ENCODE measurements at regions not wholly inside any gene's neighbourhood (a gene's known extent, or its start where the extent isn't known, plus 50 kb on each side); places are given as distances from the start of the nearest gene placed in this dataset.

- no peak overlapping the region for H3K27ac ChIP-seq (ENCODE audit: low read length)
- 0 out of 2 replicates have a peak, but pooled peaks cover 5% of the 10 kb centered on the region for H3K9me3 ChIP-seq (ENCODE audit: control insufficient read depth, insufficient read depth, low read depth, low read length)
- BruUV-seq (replicated peaks): no TSS peak
- POLR2A ChIA-PET: no interaction called here
- no peaks in the 10 kb centered on the region for H3K4me1 ChIP-seq (ENCODE audit: control insufficient read depth, insufficient read depth, low read length)
- H3K27me3 ChIP-seq (ENCODE audit: control insufficient read depth, insufficient read depth, low read length): no peaks in the 10 kb centered on the region
- CTCF ChIA-PET: no interaction called here
- no peak for DNase-seq (ENCODE audit: low read depth, low spot score)
- no peak for TF ChIP-seq POLR2AphosphoS5 (IDR thresholded peaks at IDR 0.05; ENCODE audit: low read depth, low read length)
- TF ChIP-seq REST (IDR thresholded peaks at IDR 0.05; ENCODE audit: insufficient read depth in 1 of 2, low read depth in 2 of 2, low read length in 1 of 2): no peak
- no peak for TF ChIP-seq TCF7L2 (IDR thresholded peaks at IDR 0.05; ENCODE audit: low read depth, low read length)
- TF ChIP-seq CTCF (IDR thresholded peaks at IDR 0.05): no peak
- TF ChIP-seq SIN3A (IDR thresholded peaks at IDR 0.05; ENCODE audit: borderline replicate concordance, insufficient read depth, low read depth, low read length): no peak
- intact Hi-C loops (cut with micrococcal nuclease; ENCODE audit: unreplicated experiment): no loop called here
- H3K4me3 ChIP-seq (ENCODE audit: low read depth in 2 of 2, low read length in 2 of 2): no peak overlapping the region
- ATAC-seq: no peak
- no peaks in the 10 kb centered on the region for H3K36me3 ChIP-seq (ENCODE audit: control insufficient read depth, insufficient read depth, low read length)
- in situ Hi-C loops (cut with HindIII; ENCODE audit: low pct_unique_long_range_greater_than_20kb, low sequenced_read_pairs): no loop called here
Measured at GRCh38 chr1:104028416-104029035, 278.8 kb downstream of the AMY1C start.

GRCh38 chr1:104029456-104029970 is 279.8 kb downstream of the AMY1C start:
- Histone ChIP-seq H3K36me3 (ENCODE audit: control insufficient read depth, insufficient read depth, low read length) (no peaks in the 10 kb centered on the region), H3K27ac (ENCODE audit: low read length) (no peak overlapping the region), H3K9me3 (ENCODE audit: control insufficient read depth, insufficient read depth, low read depth, low read length) (0 out of 2 replicates have a peak, but pooled peaks cover 5% of the 10 kb centered on the region), H3K27me3 (ENCODE audit: control insufficient read depth, insufficient read depth, low read length) (no peaks in the 10 kb centered on the region), H3K4me3 (ENCODE audit: low read depth in 2 of 2, low read length in 2 of 2) (no peak overlapping the region), H3K4me1 (ENCODE audit: control insufficient read depth, insufficient read depth, low read length) (no peaks in the 10 kb centered on the region)
- TF ChIP-seq POLR2AphosphoS5 (IDR thresholded peaks at IDR 0.05; ENCODE audit: low read depth, low read length) (no peak), CTCF (IDR thresholded peaks at IDR 0.05) (no peak), SIN3A (IDR thresholded peaks at IDR 0.05; ENCODE audit: borderline replicate concordance, insufficient read depth, low read depth, low read length) (no peak), TCF7L2 (IDR thresholded peaks at IDR 0.05; ENCODE audit: low read depth, low read length) (no peak), REST (IDR thresholded peaks at IDR 0.05; ENCODE audit: insufficient read depth in 1 of 2, low read depth in 2 of 2, low read length in 1 of 2) (no peak)
- POLR2A ChIA-PET: no interaction called here
- in situ Hi-C loops (cut with HindIII; ENCODE audit: low pct_unique_long_range_greater_than_20kb, low sequenced_read_pairs) (no loop called here), intact Hi-C loops (cut with micrococcal nuclease; ENCODE audit: unreplicated experiment) (no loop called here)
- no TSS peak for BruUV-seq (replicated peaks)
- ATAC-seq: no peak
- CTCF ChIA-PET: no interaction called here
- no peak for DNase-seq (ENCODE audit: low read depth, low spot score)

Measured in Panc1 (cell line).